Loucy (cell line): ENCODE measurements at regions not wholly inside any gene's neighbourhood (a gene's known extent, or its start where the extent isn't known, plus 50 kb on each side); places are given as distances from the start of the nearest gene placed in this dataset.

Source experiments
- CTCF ChIP-seq: fragments of 200-600 bp; sonication (generic); conservative IDR thresholded peaks from 2 replicates; pipeline ENCODE4 v1.5.1; 2014; ENCODE audit warnings: mild to moderate bottlenecking, antibody characterized with exemption, low read length
- EZH2phosphoT487 ChIP-seq: fragments of 200-600 bp; IDR thresholded peaks from 2 replicates; pipeline ENCODE4 v1.6.1; 2018; ENCODE audit warnings: antibody characterized with exemption, mild to moderate bottlenecking, moderate library complexity, borderline replicate concordance

GRCh38 chr16:64159976-64160375 is 961.9 kb downstream of the CDH11 start:
- TF ChIP-seq CTCF = no peak
- TF ChIP-seq EZH2phosphoT487 = no peak
